ENCODE measurements at regions not wholly inside any gene's neighbourhood (a gene's known extent, or its start where the extent isn't known, plus 50 kb on each side); places are given as distances from the start of the nearest gene placed in this dataset.

- no peak overlapping the region for H3K27ac ChIP-seq
- TF ChIP-seq CTCF (IDR thresholded peaks at IDR 0.05): no peak
- no peak for TF ChIP-seq ZFX (IDR thresholded peaks at IDR 0.05; ENCODE audit: borderline replicate concordance)
Observed at GRCh38 chr4:123876143-123876542, 479.5 kb downstream of the SPRY1 start.

- H3K27ac ChIP-seq: no peak overlapping the region
Observed at GRCh38 chr4:123876671-123877101, 480.1 kb downstream of the SPRY1 start.

DNA sequence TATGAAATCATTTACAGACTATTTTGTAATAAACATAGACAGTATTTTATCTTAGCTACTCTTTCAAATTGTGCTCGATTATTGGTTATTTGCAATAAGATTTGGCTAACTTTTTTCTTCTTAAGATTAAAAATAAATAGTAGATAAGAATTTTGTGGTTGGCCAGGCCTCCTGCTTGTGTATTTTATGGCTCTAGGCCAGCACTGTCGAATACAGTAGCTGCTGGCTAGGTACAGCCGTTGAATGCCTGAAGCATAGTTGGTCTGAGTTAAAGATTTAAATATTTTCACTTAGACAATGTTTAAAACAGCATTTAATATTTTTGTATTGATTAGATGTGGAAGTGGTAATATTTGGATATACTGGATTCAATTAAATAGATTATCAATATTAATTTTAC lies 481.0 kb downstream of the SPRY1 start:
- no peak overlapping the region for H3K27ac ChIP-seq
- TF ChIP-seq CTCF (IDR thresholded peaks at IDR 0.05): no peak
- no peak for TF ChIP-seq ZFX (IDR thresholded peaks at IDR 0.05; ENCODE audit: borderline replicate concordance)

More at GRCh38 chr4:123876671-123877101, 480.1 kb downstream of the SPRY1 start:
- TF ChIP-seq ZFX (IDR thresholded peaks at IDR 0.05; ENCODE audit: borderline replicate concordance): no peak
- no peak for TF ChIP-seq CTCF (IDR thresholded peaks at IDR 0.05)

DNA sequence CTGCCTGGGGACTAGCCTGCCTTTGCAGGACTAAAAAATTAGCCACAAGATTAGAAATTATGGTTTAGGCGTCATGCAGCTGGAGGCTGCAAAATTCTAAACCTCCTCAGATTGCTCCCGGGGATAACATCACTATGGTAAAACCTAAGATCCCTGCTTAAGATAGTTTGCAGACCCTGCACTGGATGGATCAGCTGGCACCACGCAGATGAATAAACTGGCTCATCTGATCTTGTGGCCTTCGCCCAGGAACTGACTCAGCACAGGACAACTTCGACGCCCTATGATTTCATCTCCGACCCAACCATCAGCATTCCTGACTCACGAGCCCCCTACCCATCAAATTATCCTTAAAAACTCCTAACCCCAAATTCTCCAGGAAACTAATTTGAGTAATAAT lies 482.4 kb downstream of the SPRY1 start:
- TF ChIP-seq CTCF (IDR thresholded peaks at IDR 0.05): no peak
- no peak for TF ChIP-seq ZFX (IDR thresholded peaks at IDR 0.05; ENCODE audit: borderline replicate concordance)
- no peak overlapping the region for H3K27ac ChIP-seq

- TF ChIP-seq CTCF (IDR thresholded peaks at IDR 0.05): no peak
- H3K27ac ChIP-seq: no peak overlapping the region
Observed at GRCh38 chr4:123880631-123881030, 484.0 kb downstream of the SPRY1 start.

DNA sequence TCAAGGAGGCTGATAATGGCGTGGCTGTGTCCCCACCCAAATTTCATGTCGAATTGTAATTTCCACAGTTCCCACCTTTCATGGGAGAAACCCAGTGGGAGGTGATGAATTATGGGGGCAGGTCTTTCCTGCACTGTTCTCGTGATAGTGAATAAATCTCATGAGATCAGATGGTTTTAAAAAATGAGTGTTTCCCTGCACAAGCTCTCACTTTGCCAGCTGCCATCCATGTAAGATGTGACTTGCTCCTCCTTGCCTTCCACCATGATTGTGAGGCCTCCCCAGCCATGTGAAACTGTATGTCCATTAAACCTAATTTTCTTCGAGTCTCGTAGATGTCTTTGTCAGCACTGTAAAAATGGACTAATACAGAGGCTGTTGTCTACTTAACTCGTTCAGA lies 488.3 kb downstream of the SPRY1 start:
- no peak for TF ChIP-seq ZFX (IDR thresholded peaks at IDR 0.05; ENCODE audit: borderline replicate concordance)
- TF ChIP-seq CTCF (IDR thresholded peaks at IDR 0.05): no peak
- H3K27ac ChIP-seq: no peak overlapping the region

DNA sequence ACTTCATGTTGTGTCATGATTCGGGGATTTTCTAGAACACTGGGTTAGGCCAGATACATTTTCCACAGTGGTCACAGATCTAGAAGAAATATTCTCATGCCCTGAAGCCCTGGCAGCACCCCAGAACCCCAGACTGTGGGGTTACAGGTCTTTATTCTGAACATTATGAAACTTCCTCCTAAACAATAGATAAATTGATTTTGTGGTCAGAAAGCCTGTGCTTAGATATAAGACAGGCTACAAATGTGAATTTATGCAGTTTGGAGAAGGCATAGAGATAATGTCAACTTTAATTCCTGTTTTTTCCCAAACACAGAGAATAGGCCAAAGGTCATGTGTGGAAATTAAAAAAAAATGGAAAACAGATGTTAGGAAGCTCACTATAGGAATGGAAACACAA lies 492.9 kb downstream of the SPRY1 start:
- no peak overlapping the region for H3K27ac ChIP-seq
- TF ChIP-seq ZFX (IDR thresholded peaks at IDR 0.05; ENCODE audit: borderline replicate concordance) (no peak), CTCF (IDR thresholded peaks at IDR 0.05) (no peak)

Data from 22Rv1 (cell line).